NB4 (cell line): ENCODE measurements at regions not wholly inside any gene's neighbourhood (a gene's known extent, or its start where the extent isn't known, plus 50 kb on each side); places are given as distances from the start of the nearest gene placed in this dataset.
"Not testable (repeated sequence)": the region's sequence is repeated elsewhere in the genome, so short reads cannot be mapped to it uniquely, and the experiment has no call there.

Source experiments
- MYC ChIP-seq: IDR thresholded peaks from 2 replicates; pipeline ENCODE4 v1.6.1; 2011; ENCODE audit warnings: low read depth, low read length
- POLR2A ChIP-seq: IDR thresholded peaks from 2 replicates; pipeline ENCODE4 v1.6.1; 2011; ENCODE audit warnings: mild to moderate bottlenecking; ENCODE audit not compliant: insufficient read length; ENCODE audit errors: extremely low read depth
- TF ChIP-seq, protein P1 (sequence below): IDR thresholded peaks from one replicate; pipeline ENCODE4 v1.5.1; 2012; ENCODE audit warnings: low read depth, low read length

DNA sequence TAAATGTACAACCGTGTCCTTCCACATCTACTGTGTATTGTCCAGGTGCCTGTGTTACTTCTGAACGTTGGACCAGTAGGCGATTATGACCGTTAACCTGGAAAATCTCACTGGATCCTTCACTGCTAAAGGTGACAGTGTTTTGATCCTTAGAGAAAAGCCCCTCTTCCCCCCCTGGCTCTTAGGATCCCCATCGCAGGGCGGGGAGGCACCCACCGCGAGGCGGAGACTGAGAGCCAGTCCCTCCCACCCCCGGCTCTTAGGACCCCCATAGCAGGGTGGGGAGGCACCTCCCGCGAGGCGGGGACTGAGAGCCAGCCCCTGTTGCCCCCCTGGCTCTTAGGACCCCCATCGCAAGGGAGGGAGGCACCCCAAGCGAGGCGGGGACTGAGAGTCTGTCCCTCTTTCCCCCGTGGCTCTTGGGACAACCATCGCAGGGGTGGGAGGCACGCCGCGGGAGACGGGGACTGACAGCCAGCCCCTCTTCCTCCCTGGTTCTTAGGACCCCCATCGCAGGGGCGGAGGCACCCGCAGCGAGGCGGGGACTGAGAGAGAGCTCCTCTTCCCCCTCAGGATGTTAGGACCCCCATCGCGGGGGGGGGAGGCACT lies 194.3 kb upstream of the PZP start:
- TF ChIP-seq, protein P1, sequence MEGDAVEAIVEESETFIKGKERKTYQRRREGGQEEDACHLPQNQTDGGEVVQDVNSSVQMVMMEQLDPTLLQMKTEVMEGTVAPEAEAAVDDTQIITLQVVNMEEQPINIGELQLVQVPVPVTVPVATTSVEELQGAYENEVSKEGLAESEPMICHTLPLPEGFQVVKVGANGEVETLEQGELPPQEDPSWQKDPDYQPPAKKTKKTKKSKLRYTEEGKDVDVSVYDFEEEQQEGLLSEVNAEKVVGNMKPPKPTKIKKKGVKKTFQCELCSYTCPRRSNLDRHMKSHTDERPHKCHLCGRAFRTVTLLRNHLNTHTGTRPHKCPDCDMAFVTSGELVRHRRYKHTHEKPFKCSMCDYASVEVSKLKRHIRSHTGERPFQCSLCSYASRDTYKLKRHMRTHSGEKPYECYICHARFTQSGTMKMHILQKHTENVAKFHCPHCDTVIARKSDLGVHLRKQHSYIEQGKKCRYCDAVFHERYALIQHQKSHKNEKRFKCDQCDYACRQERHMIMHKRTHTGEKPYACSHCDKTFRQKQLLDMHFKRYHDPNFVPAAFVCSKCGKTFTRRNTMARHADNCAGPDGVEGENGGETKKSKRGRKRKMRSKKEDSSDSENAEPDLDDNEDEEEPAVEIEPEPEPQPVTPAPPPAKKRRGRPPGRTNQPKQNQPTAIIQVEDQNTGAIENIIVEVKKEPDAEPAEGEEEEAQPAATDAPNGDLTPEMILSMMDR: not testable (repeated sequence)
- not testable (repeated sequence) for TF ChIP-seq POLR2A, MYC
